GM21360 (cell line): ENCODE measurements at regions not wholly inside any gene's neighbourhood (a gene's known extent, or its start where the extent isn't known, plus 50 kb on each side); places are given as distances from the start of the nearest gene placed in this dataset.
"Not testable (repeated sequence)": the region's sequence is repeated elsewhere in the genome, so short reads cannot be mapped to it uniquely, and the experiment has no call there.

ENCODE experiments used
- ATAC-seq: cut with Tn5 transposase; IDR thresholded peaks from one replicate; pipeline ENCODE4 v1.9.1; 2021; ENCODE audit warnings: mild to moderate bottlenecking, moderate library complexity; ENCODE audit not compliant: unreplicated experiment

GRCh38 chr4:95779447-95779846 is 60.4 kb upstream of the PDHA2 start:
- ATAC-seq, result no peak

GRCh38 chr4:95778666-95779065 is 61.2 kb upstream of the PDHA2 start:
- no peak for ATAC-seq

DNA sequence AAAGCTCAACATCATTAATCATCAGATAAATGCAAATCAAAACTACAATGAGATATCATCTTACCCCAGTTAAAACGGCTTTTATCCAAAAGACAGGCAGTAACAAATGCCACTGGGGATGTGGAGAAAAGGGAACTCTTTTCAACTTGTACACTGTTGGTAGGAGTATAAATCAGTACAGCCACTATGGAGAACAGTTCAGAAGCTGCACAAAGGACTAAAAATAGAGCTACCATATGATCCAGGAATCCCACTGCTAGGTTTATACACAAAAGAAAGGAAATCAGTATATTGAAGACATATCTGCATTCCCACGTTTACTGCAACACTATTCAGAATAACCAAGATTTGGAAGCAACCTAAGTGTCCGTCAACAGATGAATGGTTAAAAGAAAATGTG is 69.3 kb upstream of the PDHA2 start:
- ATAC-seq, result not testable (repeated sequence)

- ATAC-seq, result no peak
Observed at GRCh38 chr4:95764961-95765360, 74.9 kb upstream of the PDHA2 start.

- ATAC-seq, result no peak
Observed at GRCh38 chr4:95761871-95762270, 78.0 kb upstream of the PDHA2 start.

DNA sequence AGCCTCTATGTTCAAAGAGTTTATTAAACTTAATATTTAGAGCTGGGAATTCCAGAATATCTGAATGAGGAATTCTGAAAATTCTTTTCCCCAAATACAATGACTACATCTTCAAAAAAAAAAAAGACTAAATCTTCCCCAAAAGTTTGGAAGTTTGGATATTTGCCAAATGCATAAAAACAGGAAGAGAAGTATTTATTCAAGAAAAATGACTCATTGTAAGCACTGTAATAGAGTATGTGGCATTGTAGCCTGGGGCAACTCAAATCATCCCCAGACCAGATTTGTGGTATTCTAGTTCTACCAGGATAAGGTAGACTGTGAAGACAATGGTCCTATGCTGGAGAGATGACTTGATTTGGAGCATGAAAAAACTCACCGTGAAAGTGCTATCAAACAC is 78.5 kb upstream of the PDHA2 start:
- ATAC-seq, result no peak

- ATAC-seq, result not testable (repeated sequence)
Observed at GRCh38 chr4:95760646-95761045, 79.2 kb upstream of the PDHA2 start.

- no peak for ATAC-seq
Observed at GRCh38 chr4:95758001-95758400, 81.9 kb upstream of the PDHA2 start.

- ATAC-seq, result no peak
Observed at GRCh38 chr4:95754667-95755066, 85.2 kb upstream of the PDHA2 start.

- no peak for ATAC-seq
Observed at GRCh38 chr4:95749204-95749603, 90.7 kb upstream of the PDHA2 start.

- ATAC-seq, result no peak
Observed at GRCh38 chr4:95742872-95743271, 97.0 kb upstream of the PDHA2 start.

DNA sequence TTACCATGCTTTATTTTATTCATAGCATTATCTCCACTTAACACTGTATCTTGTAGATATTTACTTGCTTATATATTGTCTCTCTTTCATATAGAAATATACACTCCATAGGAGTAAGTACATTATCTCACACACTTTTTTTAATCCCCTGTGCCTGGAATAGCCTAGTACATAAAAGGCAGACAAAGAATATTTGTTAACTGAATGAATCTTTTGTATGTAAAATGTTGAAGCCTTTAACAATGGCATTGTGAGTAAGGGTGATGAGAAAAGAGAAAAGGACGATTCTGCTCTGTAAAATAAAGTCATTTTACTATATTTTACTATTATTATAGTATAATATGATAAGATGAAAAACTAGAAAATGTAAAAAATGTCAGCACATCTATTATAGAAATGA is 97.7 kb upstream of the PDHA2 start:
- no peak for ATAC-seq

GRCh38 chr4:95732061-95732460 is 107.8 kb upstream of the PDHA2 start:
- ATAC-seq, result no peak

GRCh38 chr4:95729596-95729995 is 110.3 kb upstream of the PDHA2 start:
- no peak for ATAC-seq

GRCh38 chr4:95728145-95728544 is 111.7 kb upstream of the PDHA2 start:
- no peak for ATAC-seq

DNA sequence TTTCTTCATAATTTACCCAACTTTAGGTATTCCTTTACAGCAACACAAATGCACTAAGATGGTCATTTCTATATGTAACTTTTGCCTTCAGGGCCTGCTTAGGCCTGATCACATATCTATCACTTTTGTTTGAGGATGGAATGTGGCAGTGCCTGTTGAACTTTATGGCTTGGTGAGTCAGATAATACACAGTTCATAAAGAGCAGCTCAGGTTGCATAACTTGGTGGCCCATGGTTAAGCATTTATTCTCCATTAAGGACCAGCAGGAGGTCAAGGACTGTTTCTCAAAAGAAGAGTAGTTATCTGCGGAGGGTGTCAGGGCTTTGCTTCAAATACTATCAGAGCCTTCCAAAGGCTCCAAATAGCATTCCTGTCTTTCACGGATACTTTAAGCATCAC is 124.1 kb upstream of the PDHA2 start:
- ATAC-seq, result no peak

DNA sequence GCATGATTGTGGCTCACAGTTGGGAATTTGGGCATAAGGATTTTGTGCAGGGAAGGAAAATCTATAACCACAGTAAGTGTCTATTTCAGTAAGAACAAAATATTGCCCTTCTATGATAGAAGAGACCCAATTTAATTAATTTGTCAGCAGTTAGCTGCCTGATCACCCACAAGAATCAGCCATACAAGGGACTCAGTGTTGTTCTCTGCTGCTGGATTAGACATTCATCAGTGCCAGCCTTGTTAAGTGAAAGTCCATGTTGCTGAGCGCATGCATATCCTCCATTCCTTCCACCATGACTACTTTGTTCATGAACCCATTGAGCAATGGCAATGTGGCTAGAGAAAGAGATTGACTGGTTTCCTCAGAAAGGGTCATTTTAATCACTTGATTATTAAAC is 125.3 kb upstream of the PDHA2 start:
- ATAC-seq, result no peak

DNA sequence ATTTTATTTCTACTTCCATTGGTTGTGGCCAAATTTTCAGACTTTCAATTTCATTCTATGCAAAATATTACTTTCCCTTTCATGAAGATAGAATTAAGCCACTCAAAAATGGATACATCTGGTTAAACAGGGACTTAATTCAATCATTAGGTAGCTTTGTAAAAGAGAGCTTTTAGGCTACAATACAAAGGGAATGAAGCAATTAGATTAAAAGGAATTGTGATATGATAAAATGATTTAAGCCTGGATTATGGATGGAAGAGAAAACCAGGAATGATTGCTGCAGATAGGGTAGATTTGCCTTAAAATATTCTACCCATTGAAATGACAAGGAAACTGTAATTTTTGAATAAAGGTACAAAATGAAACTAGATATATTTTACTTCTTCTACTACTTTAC is 134.6 kb upstream of the PDHA2 start:
- no peak for ATAC-seq

DNA sequence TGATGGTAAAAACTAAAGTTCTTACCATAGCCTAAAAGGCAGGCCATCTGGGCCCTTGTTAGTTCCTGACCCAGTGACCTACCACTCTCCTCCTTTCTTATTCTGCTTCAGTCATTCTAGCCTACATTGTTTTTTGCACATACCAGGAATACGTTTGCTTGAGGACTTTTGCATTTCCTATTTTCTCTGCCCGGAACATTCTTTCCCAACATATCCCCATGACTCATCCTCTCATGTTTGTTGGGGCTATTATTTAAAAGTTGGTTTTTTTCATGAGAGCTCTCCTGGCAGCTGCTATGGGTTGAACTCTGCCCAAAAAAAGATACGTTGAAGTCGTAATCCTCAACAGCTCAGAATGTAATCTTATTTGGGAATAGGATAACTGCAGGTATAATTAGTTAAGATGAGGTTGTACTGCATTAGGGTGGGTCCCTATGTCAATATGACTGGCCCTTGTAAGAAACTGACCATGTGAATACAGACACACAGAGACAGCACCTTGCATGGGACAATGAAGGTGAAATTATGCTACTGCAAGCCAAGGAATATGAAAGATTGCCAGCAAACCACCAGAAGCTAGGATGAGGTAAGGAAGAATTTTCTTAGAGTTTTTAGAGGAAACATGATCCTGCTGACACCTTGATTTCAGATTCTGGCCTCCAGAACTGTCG is 138.3 kb upstream of the PDHA2 start:
- ATAC-seq, result no peak

DNA sequence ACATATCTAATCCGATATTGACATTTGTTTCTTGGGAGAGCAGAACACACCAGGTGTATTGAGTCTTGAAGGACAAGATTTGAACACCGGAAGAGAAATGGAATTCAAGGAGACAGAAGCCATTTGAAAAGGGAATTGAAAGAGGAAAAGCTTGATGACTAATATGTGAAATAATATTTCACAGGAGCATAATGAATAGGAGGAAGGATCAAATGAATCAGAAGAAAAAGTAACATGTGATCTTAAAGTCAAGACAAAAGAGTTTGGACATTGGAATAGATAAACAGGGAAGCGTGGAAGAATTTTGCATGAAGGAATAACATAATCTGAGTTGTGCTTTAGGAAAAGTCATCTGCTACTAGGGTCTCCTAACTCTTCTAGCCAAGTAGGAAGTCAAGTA is 145.5 kb upstream of the PDHA2 start:
- no peak for ATAC-seq

DNA sequence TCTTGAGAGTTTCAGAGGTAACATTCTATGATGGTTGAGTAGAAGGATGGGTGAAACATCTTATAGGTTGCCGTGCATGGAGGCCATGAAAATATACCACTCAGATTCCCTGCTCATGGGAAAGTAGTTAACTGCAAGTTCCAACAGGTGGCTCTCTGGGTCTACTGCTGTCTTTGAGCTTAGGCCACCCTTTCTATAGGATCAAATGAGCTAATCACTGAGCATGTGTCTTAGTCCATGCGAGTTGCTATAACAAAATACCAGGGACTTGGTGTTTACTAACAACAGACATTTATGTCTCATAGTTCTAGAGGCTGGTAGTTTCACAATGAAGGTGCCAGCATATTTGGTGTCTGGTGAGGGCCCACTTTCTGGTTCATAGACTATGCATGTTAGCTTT is 144.8 kb upstream of the UNC5C start:
- no peak for ATAC-seq

DNA sequence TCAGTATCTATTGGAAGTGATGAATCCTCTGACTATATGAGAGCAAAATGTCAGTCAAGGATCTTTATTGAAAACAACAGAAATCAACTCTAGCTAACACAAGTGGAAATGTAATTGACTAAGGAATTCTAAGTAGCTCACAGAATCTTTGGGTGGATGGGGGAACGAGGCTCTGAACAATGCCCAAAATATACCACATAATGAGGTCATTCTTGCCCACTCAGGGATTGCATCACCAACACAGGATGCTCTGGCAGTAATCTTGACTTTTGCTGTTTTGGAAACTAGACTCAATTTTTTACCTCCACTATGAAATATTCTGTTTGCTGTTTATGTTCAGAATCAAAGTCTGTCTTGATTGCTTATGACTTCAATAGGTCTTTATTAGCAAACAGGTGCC is 127.4 kb upstream of the UNC5C start:
- no peak for ATAC-seq

DNA sequence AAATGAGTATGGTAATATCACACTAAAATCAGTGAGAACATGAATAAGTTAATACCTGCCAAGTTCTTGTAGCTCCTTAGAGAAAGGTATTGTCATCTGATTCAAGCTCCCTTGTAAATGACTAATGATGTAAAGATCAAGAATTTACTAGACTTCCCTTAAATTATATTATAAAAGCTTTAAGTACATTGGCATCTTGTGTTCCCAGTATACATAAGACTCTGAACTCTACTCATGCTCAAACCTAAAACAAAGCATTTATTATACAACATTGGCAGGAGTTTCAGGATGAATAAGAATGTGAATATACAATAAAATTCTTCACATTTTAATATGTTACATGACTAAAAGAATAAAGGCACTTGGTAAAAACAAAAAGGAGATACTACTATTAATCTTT is 126.8 kb upstream of the UNC5C start:
- no peak for ATAC-seq
